A673 (cell line): ENCODE measurements at regions not wholly inside any gene's neighbourhood (a gene's known extent, or its start where the extent isn't known, plus 50 kb on each side); places are given as distances from the start of the nearest gene placed in this dataset.

Experiments
- BruUV-seq: library from RNA; stranded (reverse); fragments of 400-500 nt; replicated peaks from 2 replicates; lab custom pipeline; 2021; lab: Mats Ljungman, UMichigan
- CTCF ChIA-PET: fragments of 300-600 bp; sonication (Branson Sonifier 250); formaldehyde crosslinking; loops from one replicate; lab custom pipeline; 2022; ENCODE audit warnings: antibody characterized with exemption; lab: Charles Lee
- POLR2A ChIA-PET: fragments of 300-600 bp; sonication (Branson Sonifier 250); formaldehyde crosslinking; loops from one replicate; lab custom pipeline; 2022; ENCODE audit warnings: antibody characterized with exemption; ENCODE audit not compliant: low non-redundant PET; lab: Charles Lee
- DNase-seq: peaks from one replicate; pipeline ENCODE4 v3.0.0-alpha.2; 2015; ENCODE audit warnings: low spot score
- H3K27ac ChIP-seq: fragments of 200-600 bp; sonication (generic); 2 replicates; pipeline ENCODE4 v1.5.1; 2016; ENCODE audit warnings: mixed run types, low read depth, mild to moderate bottlenecking, mixed read lengths, antibody characterized with exemption, low read length; ENCODE audit not compliant: poor library complexity, severe bottlenecking
- H3K27me3 ChIP-seq: fragments of 200-600 bp; sonication (generic); replicated peaks from 2 replicates; pipeline ENCODE4 v1.6.1; 2017; ENCODE audit warnings: mixed run types, low read depth, mild to moderate bottlenecking, mixed read lengths, antibody characterized with exemption, low read length; ENCODE audit not compliant: insufficient read depth, poor library complexity
- H3K36me3 ChIP-seq: fragments of 200-600 bp; sonication (generic); 2 replicates; pipeline ENCODE4 v1.6.1; 2016; ENCODE audit warnings: mixed run types, mild to moderate bottlenecking, mixed read lengths, antibody characterized with exemption, low read length; ENCODE audit not compliant: insufficient read depth, poor library complexity, severe bottlenecking
- H3K4me1 ChIP-seq: fragments of 200-600 bp; sonication (generic); 2 replicates; pipeline ENCODE4 v1.6.1; 2017; ENCODE audit warnings: mixed run types, mild to moderate bottlenecking, mixed read lengths, antibody characterized with exemption, low read length; ENCODE audit not compliant: insufficient read depth, poor library complexity, severe bottlenecking
- H3K4me3 ChIP-seq: fragments of 200-600 bp; sonication (generic); 2 replicates; pipeline ENCODE4 v1.5.1; 2016; ENCODE audit warnings: low read depth, mixed run types, mild to moderate bottlenecking, mixed read lengths, low read length; ENCODE audit not compliant: poor library complexity, severe bottlenecking
- H3K9me3 ChIP-seq: fragments of 200-600 bp; sonication (generic); 2 replicates; pipeline ENCODE4 v1.6.1; 2016; ENCODE audit warnings: mixed run types, low read depth, mild to moderate bottlenecking, mixed read lengths, antibody characterized with exemption, low read length; ENCODE audit not compliant: poor library complexity, severe bottlenecking
- EZH2 ChIP-seq: fragments of 200-600 bp; sonication (generic); IDR thresholded peaks from 2 replicates; pipeline ENCODE4 v1.6.1; 2017; ENCODE audit warnings: borderline replicate concordance, low read depth, mild to moderate bottlenecking, mixed read lengths, antibody characterized with exemption, low read length; ENCODE audit not compliant: poor library complexity, severe bottlenecking
- intact Hi-C: fragments of 100-400 bp; cut with micrococcal nuclease; formaldehyde crosslinking; loops from one replicate; pipeline ENCODE4 v1.10.0; 2022; ENCODE audit not compliant: unreplicated experiment
- TF ChIP-seq, protein P1 (sequence below): fragments of 300-800, 200-600 bp; sonication (generic); conservative IDR thresholded peaks from 2 replicates; pipeline ENCODE4 v1.5.1; 2017; ENCODE audit warnings: low read depth, mild to moderate bottlenecking, antibody characterized with exemption, low read length, moderate library complexity, mixed read lengths

GRCh38 chr16:65984296-65984695, 382.2 kb upstream of the CDH5 start:
- no peaks in the 10 kb centered on the region for H3K9me3 ChIP-seq
- H3K4me3 ChIP-seq: no peak overlapping the region
- intact Hi-C loops: no loop called here
- peaks cover 10% of the 10 kb centered on the region for H3K4me1 ChIP-seq
- CTCF ChIA-PET: no interaction called here
- no peaks in the 10 kb centered on the region for H3K36me3 ChIP-seq
- no peaks in the 10 kb centered on the region for H3K27me3 ChIP-seq
- TF ChIP-seq, protein P1, sequence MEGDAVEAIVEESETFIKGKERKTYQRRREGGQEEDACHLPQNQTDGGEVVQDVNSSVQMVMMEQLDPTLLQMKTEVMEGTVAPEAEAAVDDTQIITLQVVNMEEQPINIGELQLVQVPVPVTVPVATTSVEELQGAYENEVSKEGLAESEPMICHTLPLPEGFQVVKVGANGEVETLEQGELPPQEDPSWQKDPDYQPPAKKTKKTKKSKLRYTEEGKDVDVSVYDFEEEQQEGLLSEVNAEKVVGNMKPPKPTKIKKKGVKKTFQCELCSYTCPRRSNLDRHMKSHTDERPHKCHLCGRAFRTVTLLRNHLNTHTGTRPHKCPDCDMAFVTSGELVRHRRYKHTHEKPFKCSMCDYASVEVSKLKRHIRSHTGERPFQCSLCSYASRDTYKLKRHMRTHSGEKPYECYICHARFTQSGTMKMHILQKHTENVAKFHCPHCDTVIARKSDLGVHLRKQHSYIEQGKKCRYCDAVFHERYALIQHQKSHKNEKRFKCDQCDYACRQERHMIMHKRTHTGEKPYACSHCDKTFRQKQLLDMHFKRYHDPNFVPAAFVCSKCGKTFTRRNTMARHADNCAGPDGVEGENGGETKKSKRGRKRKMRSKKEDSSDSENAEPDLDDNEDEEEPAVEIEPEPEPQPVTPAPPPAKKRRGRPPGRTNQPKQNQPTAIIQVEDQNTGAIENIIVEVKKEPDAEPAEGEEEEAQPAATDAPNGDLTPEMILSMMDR: no peak
- no peak for TF ChIP-seq EZH2
- POLR2A ChIA-PET: no interaction called here
- H3K27ac ChIP-seq: peak overlapping the region; percentile 17
- BruUV-seq: no TSS peak
- DNase-seq: peak; percentile 49

GRCh38 chr16:65981057-65981456, 385.4 kb upstream of the CDH5 start:
- Histone ChIP-seq H3K36me3 (no peaks in the 10 kb centered on the region), H3K4me1 (peaks cover 10% of the 10 kb centered on the region), H3K27me3 (no peaks in the 10 kb centered on the region), H3K9me3 (no peaks in the 10 kb centered on the region), H3K4me3 (no peak overlapping the region), H3K27ac (no peak overlapping the region)
- TF ChIP-seq, protein P1: no peak
- no peak for TF ChIP-seq EZH2
- intact Hi-C loops: no loop called here
- ChIA-PET CTCF (no interaction called here), POLR2A (no interaction called here)
- DNase-seq: no peak
- BruUV-seq: no TSS peak

GRCh38 chr16:65975049-65975708, 391.3 kb upstream of the CDH5 start:
- no TSS peak for BruUV-seq
- Histone ChIP-seq H3K4me1 (no peaks in the 10 kb centered on the region), H3K36me3 (no peaks in the 10 kb centered on the region), H3K9me3 (no peaks in the 10 kb centered on the region), H3K4me3 (no peak overlapping the region), H3K27me3 (no peaks in the 10 kb centered on the region), H3K27ac (no peak overlapping the region)
- intact Hi-C loops: no loop called here
- POLR2A ChIA-PET: no interaction called here
- CTCF ChIA-PET: no interaction called here
- TF ChIP-seq, protein P1: no peak
- TF ChIP-seq EZH2: no peak
- DNase-seq: peak; percentile 50
